Astrocyte of the cerebellum (primary cell): ENCODE measurements at regions not wholly inside any gene's neighbourhood (a gene's known extent, or its start where the extent isn't known, plus 50 kb on each side); places are given as distances from the start of the nearest gene placed in this dataset.
A peak's percentile ranks its signal among the peaks of the same experiment; 100 is the strongest.

Source experiments
- DNase-seq: peaks from one replicate; pipeline ENCODE4 v3.0.0-alpha.2; 2011; ENCODE audit warnings: low read depth
- H3K4me3 ChIP-seq: 2 replicates; pipeline ENCODE4 v1.5.1; 2011; ENCODE audit warnings: mild to moderate bottlenecking, low read depth, low read length, moderate library complexity
- in situ Hi-C: cut with HindIII; loops from 2 replicates; pipeline ENCODE4 v1.10.0; 2017; ENCODE audit warnings: low sequenced_read_pairs
- TF ChIP-seq, protein P1 (sequence below): IDR thresholded peaks from 2 replicates; pipeline ENCODE4 v1.5.1; 2012; ENCODE audit warnings: low read length, low read depth, moderate library complexity, mild to moderate bottlenecking; ENCODE audit errors: missing control alignments

DNA sequence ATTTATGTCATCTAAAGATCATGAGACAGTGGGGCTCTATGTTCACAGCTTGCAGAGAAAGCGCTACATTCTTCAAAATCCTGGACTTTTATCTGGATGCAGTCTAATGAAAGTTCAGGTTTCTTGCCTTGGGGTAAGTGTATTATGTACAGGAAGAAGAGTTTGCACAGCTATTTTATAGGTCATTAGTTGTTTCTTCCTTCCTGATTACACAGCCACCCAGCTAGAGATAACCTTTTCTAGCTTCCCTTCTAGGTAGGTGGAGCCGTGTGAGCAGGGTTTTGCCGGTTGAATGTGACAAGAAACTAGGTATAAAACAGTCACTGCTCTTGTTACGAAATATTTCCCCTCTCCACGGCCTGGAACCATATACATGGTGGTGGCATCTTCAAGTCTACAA lies 800.8 kb upstream of the SOX11 start:
- DNase-seq, result no peak
- TF ChIP-seq, protein P1, sequence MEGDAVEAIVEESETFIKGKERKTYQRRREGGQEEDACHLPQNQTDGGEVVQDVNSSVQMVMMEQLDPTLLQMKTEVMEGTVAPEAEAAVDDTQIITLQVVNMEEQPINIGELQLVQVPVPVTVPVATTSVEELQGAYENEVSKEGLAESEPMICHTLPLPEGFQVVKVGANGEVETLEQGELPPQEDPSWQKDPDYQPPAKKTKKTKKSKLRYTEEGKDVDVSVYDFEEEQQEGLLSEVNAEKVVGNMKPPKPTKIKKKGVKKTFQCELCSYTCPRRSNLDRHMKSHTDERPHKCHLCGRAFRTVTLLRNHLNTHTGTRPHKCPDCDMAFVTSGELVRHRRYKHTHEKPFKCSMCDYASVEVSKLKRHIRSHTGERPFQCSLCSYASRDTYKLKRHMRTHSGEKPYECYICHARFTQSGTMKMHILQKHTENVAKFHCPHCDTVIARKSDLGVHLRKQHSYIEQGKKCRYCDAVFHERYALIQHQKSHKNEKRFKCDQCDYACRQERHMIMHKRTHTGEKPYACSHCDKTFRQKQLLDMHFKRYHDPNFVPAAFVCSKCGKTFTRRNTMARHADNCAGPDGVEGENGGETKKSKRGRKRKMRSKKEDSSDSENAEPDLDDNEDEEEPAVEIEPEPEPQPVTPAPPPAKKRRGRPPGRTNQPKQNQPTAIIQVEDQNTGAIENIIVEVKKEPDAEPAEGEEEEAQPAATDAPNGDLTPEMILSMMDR, result no peak
- H3K4me3 ChIP-seq, result no peak overlapping the region
- in situ Hi-C loops, result no loop called here

DNA sequence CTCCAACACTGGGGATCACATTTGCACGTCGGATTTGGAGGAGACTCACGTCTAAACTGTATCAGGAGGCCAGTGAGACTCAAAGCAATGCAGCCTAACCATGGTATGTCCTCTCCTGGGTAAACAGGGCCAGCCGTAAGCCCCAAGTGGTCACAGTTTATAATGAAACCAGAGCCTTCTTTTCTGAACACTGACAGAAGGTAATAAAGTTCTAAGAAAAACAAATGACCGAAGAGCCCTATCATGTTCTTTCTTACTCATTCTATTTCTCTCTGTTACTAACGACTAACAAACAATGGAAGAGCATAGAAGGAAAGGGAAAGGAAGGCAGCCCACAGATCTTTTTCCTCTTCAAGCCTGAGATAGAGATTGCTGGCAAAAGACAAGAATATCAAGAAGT lies 796.8 kb upstream of the SOX11 start:
- DNase-seq, result no peak
- in situ Hi-C loops, result no loop called here
- H3K4me3 ChIP-seq, result no peak overlapping the region
- TF ChIP-seq, protein P1, result no peak

DNA sequence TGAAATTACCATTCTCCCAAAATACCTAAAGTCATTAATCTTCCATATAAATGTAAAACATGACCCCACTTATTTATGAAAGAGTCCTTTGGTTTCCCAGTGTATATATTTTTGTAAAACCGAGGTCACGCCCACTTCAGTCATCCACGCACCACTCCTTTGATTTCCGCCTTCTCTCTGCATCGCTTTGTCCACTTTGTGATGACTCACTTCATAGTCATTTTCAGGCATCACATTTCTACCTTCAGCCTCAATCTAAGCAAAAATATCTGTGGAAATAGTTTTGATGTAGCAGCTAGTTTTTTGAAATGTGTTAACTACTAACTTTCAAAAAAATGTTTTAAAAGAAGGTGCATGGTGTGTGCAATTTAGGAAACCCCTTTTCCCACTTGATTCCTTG lies 793.5 kb upstream of the SOX11 start:
- in situ Hi-C loops, result no loop called here
- DNase-seq, result peak; percentile 72
- TF ChIP-seq, protein P1, result no peak
- no peak overlapping the region for H3K4me3 ChIP-seq

DNA sequence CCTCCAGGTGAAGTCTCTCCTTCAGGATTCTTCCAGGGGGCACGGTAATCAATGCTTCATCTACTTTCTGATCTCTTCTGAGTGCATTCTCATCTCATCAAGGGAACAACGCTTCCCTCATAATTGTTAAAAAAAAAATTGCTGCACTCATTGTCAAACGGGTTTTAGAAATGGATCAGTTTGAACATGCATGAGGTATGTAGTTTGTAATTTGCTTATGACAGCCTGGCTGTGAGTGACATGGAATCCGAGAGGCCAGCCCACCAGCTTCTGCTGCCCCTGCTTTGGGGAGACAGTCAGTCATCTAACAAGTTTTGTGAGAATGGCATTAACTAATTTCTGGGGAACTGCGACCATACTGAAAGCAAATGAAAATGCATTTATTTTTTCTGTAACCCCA lies 791.9 kb upstream of the SOX11 start:
- H3K4me3 ChIP-seq, result no peak overlapping the region
- TF ChIP-seq, protein P1, result no peak
- in situ Hi-C loops, result no loop called here
- no peak for DNase-seq

DNA sequence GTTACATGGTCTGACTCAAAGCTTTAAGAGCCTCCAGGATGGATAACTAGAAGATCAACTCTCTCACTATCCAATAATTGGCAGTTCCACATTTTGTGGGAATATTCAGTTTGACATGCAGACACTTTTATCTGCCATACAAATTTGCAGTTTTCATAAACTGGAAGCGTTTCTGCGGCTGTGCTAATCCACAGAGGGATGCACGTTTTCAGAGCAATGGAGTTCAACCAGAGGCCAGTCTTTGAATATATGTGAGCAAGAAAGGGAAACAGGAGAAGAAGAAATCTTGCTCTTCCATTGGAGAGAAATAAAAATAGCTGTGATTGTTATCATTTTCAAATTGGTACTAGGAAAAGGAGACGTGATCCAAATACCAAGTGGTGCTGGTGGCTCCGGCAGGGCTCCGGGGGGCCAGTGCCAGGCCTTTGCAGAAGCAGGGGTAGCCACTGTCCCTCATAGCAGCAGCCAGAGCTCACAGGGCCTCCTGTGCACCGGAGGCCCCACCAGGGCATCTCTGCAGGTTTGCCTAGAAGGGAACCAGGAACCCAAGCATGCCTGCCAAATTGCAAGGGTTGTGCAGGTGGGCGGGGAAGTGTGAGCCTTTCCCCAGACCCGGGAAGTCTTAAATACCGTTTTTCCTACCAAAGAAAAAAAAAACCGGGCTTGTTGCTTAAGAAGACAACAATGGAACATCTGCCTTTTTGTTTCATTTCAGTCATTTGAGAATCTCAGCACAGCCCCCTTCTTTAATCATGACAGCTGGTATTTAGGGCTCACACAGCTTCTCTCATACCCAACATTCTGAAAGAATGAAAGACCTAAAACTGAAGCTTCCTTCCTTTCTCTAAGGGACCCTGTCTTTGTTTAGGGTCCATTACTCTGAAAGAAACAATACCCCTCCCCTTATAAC lies 791.1 kb upstream of the SOX11 start:
- in situ Hi-C loops, result no loop called here
- no peak overlapping the region for H3K4me3 ChIP-seq
- no peak for DNase-seq
- TF ChIP-seq, protein P1, result no peak

DNA sequence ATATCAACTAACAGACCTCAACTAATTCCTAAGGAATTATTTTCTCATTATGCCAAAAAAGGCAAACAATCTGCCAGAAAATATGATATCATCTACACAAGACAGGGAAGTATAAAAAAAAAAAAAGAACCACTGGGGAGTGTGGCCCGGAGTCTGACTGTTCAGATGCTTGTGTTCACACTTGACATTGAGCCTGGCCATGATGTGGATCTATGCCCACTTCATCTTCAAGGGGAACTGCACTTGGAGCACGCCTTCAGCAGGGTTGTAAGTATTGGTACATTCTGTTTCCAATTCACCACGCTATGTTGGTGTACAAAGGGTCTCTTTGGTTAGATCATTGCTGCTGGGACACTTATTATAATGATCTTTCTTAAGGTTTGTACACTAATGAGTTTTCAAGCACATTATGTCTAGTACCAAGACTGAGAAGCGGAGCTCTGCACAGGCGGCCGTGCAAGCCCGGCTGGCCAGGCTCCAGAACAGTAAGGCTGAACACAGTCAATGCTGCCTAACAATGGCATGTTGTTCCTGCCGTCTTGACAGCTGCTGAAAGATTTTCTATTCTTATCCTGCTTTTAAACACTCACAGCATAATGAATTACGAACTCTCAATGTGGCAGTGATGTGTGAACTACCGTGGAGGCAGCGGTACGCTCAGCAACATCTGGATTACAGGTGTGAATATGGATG lies 788.4 kb upstream of the SOX11 start:
- TF ChIP-seq, protein P1, result no peak
- in situ Hi-C loops, result no loop called here
- DNase-seq, result no peak
- H3K4me3 ChIP-seq, result no peak overlapping the region
